CD14-positive monocyte (primary cell): ENCODE measurements at regions not wholly inside any gene's neighbourhood (a gene's known extent, or its start where the extent isn't known, plus 50 kb on each side); places are given as distances from the start of the nearest gene placed in this dataset.

ENCODE experiments used
- DNase-seq, 3 donors: peaks; one replicate each; pipeline ENCODE4 v3.0.0-alpha.2; 2011 to 2022
- H2AFZ ChIP-seq: 2 replicates; pipeline ENCODE4 v1.6.0; 2012; ENCODE audit warnings: mild to moderate bottlenecking, low read depth, low read length, inconsistent platforms; ENCODE audit not compliant: insufficient read depth, poor library complexity, severe bottlenecking
- H3K27ac ChIP-seq, 2 donors: 1 replicate in 1 of 2; 2 replicates in 1 of 2; pipeline ENCODE4 v1.5.1; 2012 to 2013; ENCODE audit warnings: low read length in 2 of 2, control low read depth in 1 of 2, inconsistent platforms in 1 of 2, low read depth in 1 of 2, mild to moderate bottlenecking in 1 of 2
- H3K27me3 ChIP-seq, 2 donors: one replicate each; pipeline versions ENCODE4 v1.6.0 to v1.6.1; 2011 to 2013; ENCODE audit warnings: low read length in 2 of 2; ENCODE audit not compliant: control insufficient read depth in 2 of 2, insufficient read depth in 2 of 2
- H3K36me3 ChIP-seq, 2 donors: replicated peaks in 1 of 2; 1 replicate in 1 of 2; 2 replicates in 1 of 2; pipeline versions ENCODE4 v1.5.1 to v1.6.1; 2012 to 2013; ENCODE audit warnings: low read length in 2 of 2, control low read depth in 1 of 2, inconsistent platforms in 1 of 2, mild to moderate bottlenecking in 1 of 2; ENCODE audit not compliant: insufficient read depth in 2 of 2, control insufficient read depth in 1 of 2
- H3K4me1 ChIP-seq, 2 donors: 1 replicate in 1 of 2; 2 replicates in 1 of 2; pipeline versions ENCODE4 v1.5.1 to v1.6.1; 2012 to 2013; ENCODE audit warnings: low read length in 2 of 2, control low read depth in 1 of 2, inconsistent platforms in 1 of 2, mild to moderate bottlenecking in 1 of 2, moderate library complexity in 1 of 2; ENCODE audit not compliant: insufficient read depth in 2 of 2, control insufficient read depth in 1 of 2
- H3K4me2 ChIP-seq: replicated peaks from 2 replicates; pipeline ENCODE3; 2012; ENCODE audit warnings: low read length, moderate library complexity, mild to moderate bottlenecking; ENCODE audit not compliant: poor library complexity, severe bottlenecking; ENCODE audit errors: extremely low read depth
- H3K4me3 ChIP-seq, 3 experiments: fragments of 200-600 bp in 1 of 3; sonication (generic) in 1 of 3; replicated peaks in 1 of 3; 1 replicate in 2 of 3; 2 replicates in 1 of 3; pipeline ENCODE4 v1.5.1; 2011 to 2013; ENCODE audit warnings: low read length in 3 of 3, mild to moderate bottlenecking in 3 of 3, control low read depth in 2 of 3, low read depth in 2 of 3, inconsistent platforms in 1 of 3, moderate library complexity in 1 of 3
- H3K79me2 ChIP-seq: 2 replicates; pipeline ENCODE4 v1.6.0; 2012; ENCODE audit warnings: mild to moderate bottlenecking, control low read depth, inconsistent platforms, low read length, moderate library complexity; ENCODE audit not compliant: insufficient read depth
- H3K9ac ChIP-seq: 2 replicates; pipeline ENCODE4 v1.6.0; 2017; ENCODE audit warnings: low read length, mild to moderate bottlenecking; ENCODE audit not compliant: insufficient read depth, poor library complexity, severe bottlenecking
- H3K9me3 ChIP-seq, 2 donors: replicated peaks in 1 of 2; 1 replicate in 1 of 2; 2 replicates in 1 of 2; pipeline versions ENCODE4 v1.5.1 to v1.6.1; 2012 to 2013; ENCODE audit warnings: low read length in 2 of 2, control low read depth in 1 of 2; ENCODE audit not compliant: control insufficient read depth in 1 of 2, insufficient read depth in 1 of 2
- H4K20me1 ChIP-seq: 2 replicates; pipeline ENCODE4 v1.6.0; 2012; ENCODE audit warnings: mild to moderate bottlenecking, low read length, control low read depth, moderate library complexity; ENCODE audit not compliant: insufficient read depth
- H3K27ac Mint-ChIP-seq, 7 donors: one replicate each; pipeline ENCODE4 v1.8.0; 2020; ENCODE audit warnings: mild to moderate bottlenecking in 7 of 7, mixed read lengths in 7 of 7, moderate library complexity in 6 of 7, inconsistent platforms in 2 of 7
- H3K27me3 Mint-ChIP-seq, 3 donors: one replicate each; pipeline ENCODE4 v1.8.0; 2021 to 2022; ENCODE audit warnings: low read depth in 3 of 3, mild to moderate bottlenecking in 3 of 3, mixed read lengths in 3 of 3, moderate library complexity in 3 of 3, inconsistent platforms in 1 of 3
- H3K36me3 Mint-ChIP-seq, 2 donors: one replicate each; pipeline ENCODE4 v1.8.0; 2020; ENCODE audit warnings: mixed read lengths in 2 of 2, inconsistent platforms in 1 of 2, mild to moderate bottlenecking in 1 of 2
- H3K4me1 Mint-ChIP-seq: one replicate; pipeline ENCODE4 v1.8.0; 2020; ENCODE audit warnings: mild to moderate bottlenecking, mixed read lengths
- H3K4me3 Mint-ChIP-seq, 2 donors: one replicate each; pipeline ENCODE4 v1.8.0; 2020; ENCODE audit warnings: mild to moderate bottlenecking in 2 of 2, mixed read lengths in 2 of 2, moderate library complexity in 1 of 2
- H3K9me3 Mint-ChIP-seq, 7 donors: one replicate each; pipeline ENCODE4 v1.8.0; 2020 to 2022; ENCODE audit warnings: mixed read lengths in 7 of 7, mild to moderate bottlenecking in 6 of 7, moderate library complexity in 6 of 7, inconsistent platforms in 2 of 7
- WGBS: methylation state at CpG from one replicate; pipeline ENCODE4 v1.1.5; 2013; ENCODE audit warnings: missing lambda C conversion rate; ENCODE audit not compliant: insufficient coverage; 5-methylcytosine and 5-hydroxymethylcytosine counted together
- intact Hi-C, 2 donors: fragments of 100-400 bp; cut with micrococcal nuclease; formaldehyde crosslinking; loops; one replicate each; pipeline versions ENCODE4 v1.15.0 to v1.15.1; 2023
- TF ChIP-seq, protein P1 (sequence below): fragments of 200-600 bp; IDR thresholded peaks from one replicate; pipeline ENCODE4 v1.8.0; 2022; ENCODE audit warnings: antibody characterized with exemption, mild to moderate bottlenecking

DNA sequence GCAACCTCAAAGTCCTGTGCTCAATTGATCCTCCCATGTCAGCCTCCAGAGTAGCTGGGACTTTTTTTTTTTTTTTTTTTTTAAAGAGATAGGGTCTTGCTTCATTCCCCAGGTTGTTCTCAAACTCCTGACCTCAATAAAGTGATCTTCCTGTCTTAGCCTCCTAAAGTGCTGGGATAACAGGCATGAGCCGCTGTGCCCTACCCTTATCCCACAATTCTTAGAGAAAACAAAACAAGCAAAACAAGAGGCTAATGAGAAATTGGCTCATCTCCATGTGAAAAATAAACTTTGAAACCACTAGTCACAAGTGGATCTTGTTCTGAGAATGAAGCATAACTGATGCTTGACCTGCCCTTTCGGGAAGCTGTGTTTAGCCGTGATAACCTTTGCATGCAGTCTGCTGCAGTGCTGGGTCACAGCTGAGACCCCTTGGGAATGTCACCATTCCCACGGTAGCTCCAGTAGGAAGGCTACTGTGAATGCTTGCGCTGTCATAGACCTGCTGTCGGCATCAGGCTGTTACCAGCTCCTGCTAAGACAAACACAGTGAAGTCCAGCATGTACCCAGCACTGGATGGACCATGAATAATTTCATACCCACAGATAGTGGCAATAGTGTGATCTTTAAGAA lies 290.7 kb upstream of the KIAA1217 start:
- H3K4me1 ChIP-seq: no peaks in the 10 kb centered on the region
- no peak overlapping the region for H3K4me3 ChIP-seq
- no peak for DNase-seq
- no peak overlapping the region for H2AFZ ChIP-seq
- 100% methylated on average over 3 of the region's 6 CpGs for WGBS
- H3K9me3 ChIP-seq: peaks cover 4 to 5% of the 10 kb centered on the region in 2 donors
- TF ChIP-seq, protein P1, sequence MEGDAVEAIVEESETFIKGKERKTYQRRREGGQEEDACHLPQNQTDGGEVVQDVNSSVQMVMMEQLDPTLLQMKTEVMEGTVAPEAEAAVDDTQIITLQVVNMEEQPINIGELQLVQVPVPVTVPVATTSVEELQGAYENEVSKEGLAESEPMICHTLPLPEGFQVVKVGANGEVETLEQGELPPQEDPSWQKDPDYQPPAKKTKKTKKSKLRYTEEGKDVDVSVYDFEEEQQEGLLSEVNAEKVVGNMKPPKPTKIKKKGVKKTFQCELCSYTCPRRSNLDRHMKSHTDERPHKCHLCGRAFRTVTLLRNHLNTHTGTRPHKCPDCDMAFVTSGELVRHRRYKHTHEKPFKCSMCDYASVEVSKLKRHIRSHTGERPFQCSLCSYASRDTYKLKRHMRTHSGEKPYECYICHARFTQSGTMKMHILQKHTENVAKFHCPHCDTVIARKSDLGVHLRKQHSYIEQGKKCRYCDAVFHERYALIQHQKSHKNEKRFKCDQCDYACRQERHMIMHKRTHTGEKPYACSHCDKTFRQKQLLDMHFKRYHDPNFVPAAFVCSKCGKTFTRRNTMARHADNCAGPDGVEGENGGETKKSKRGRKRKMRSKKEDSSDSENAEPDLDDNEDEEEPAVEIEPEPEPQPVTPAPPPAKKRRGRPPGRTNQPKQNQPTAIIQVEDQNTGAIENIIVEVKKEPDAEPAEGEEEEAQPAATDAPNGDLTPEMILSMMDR: no peak
- Mint-ChIP-seq H3K4me1 (peaks cover 5% of the 10 kb centered on the region), H3K4me3 (no peak overlapping the region), H3K9me3 (peaks cover 9 to 22% (median 12%) of the 10 kb centered on the region in 7 donors), H3K36me3 (no peaks in the 10 kb centered on the region), H3K27ac (peak overlapping the region in 1 of 7 donors; percentile 9), H3K27me3 (peaks cover 0 to 4% (median 0%) of the 10 kb centered on the region in 3 donors)
- no peaks in the 10 kb centered on the region for H3K36me3 ChIP-seq
- H3K27ac ChIP-seq: no peak overlapping the region
- no peak overlapping the region for H3K4me2 ChIP-seq
- no peak overlapping the region for H3K9ac ChIP-seq
- H3K27me3 ChIP-seq: no peaks in the 10 kb centered on the region
- intact Hi-C loops: no loop called here
- H4K20me1 ChIP-seq: no peaks in the 10 kb centered on the region
- no peaks in the 10 kb centered on the region for H3K79me2 ChIP-seq

DNA sequence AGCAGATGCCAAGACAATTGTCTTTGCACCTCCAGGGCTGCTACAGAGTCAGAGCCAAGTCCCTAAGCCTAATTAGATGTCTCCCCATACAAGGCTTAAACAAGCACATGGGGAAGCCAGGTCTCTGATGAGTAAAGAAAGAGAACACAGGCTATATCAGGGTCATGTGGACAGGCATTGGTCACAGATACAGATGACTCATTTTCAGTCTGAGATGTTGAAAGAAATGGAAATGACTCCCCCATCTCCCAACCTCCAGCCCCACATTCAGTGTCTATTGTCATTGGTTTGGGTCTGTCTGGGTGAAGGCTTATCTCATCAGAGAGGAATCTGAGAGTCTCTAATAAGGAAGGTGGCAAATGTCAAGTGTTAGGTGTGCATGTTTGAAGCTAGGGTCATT lies 290.1 kb upstream of the KIAA1217 start:
- intact Hi-C loops: no loop called here
- Histone ChIP-seq H3K36me3 (no peaks in the 10 kb centered on the region), H3K9me3 (peaks cover 4 to 5% of the 10 kb centered on the region in 2 donors), H3K4me3 (no peak overlapping the region), H3K4me1 (no peaks in the 10 kb centered on the region), H3K4me2 (no peak overlapping the region), H4K20me1 (no peaks in the 10 kb centered on the region), H3K27me3 (no peaks in the 10 kb centered on the region), H3K79me2 (no peaks in the 10 kb centered on the region), H3K9ac (no peak overlapping the region), H2AFZ (no peak overlapping the region), H3K27ac (no peak overlapping the region)
- Mint-ChIP-seq H3K9me3 (peaks cover 9 to 23% (median 12%) of the 10 kb centered on the region in 7 donors), H3K27ac (no peak overlapping the region), H3K4me1 (peaks cover 5% of the 10 kb centered on the region), H3K36me3 (no peaks in the 10 kb centered on the region), H3K27me3 (peaks cover 0 to 4% (median 0%) of the 10 kb centered on the region in 3 donors), H3K4me3 (no peak overlapping the region)
- no peak for DNase-seq
- TF ChIP-seq, protein P1: no peak
